K562 (cell line): ENCODE measurements at regions not wholly inside any gene's neighbourhood (a gene's known extent, or its start where the extent isn't known, plus 50 kb on each side); places are given as distances from the start of the nearest gene placed in this dataset.

Experiments used
- CREB5 ChIP-seq: fragments of 250-450 bp; sonication (Bioruptor Pico); IDR thresholded peaks from 2 replicates; pipeline ENCODE4 v1.5.0; 2020; ENCODE audit warnings: mild to moderate bottlenecking
- RAD21 ChIP-seq, 2 experiments: fragments of 250-450 bp in 1 of 2; fragments of 450-650 bp in 1 of 2; sonication (Bioruptor Pico) in 1 of 2; formaldehyde crosslinking in 1 of 2; IDR thresholded peaks in 1 of 2; conservative IDR thresholded peaks in 1 of 2; 2 replicates each; pipeline versions ENCODE4 v1.4.0 to v1.8.0; 2020 to 2022; ENCODE audit warnings: mild to moderate bottlenecking in 2 of 2, moderate library complexity in 1 of 2
- REST ChIP-seq, 2 experiments: fragments of 450-650 bp; formaldehyde crosslinking in 1 of 2; IDR thresholded peaks; 2 replicates each; pipeline versions ENCODE4 v1.4.0 to v1.6.1; 2014 to 2020; ENCODE audit warnings: mild to moderate bottlenecking in 2 of 2, borderline replicate concordance in 1 of 2, low read depth in 1 of 2
- ZNF384 ChIP-seq: IDR thresholded peaks from 2 replicates; pipeline ENCODE4 v1.6.1; 2012; ENCODE audit warnings: low read depth, low read length, improper control_type of control experiment
- TF ChIP-seq, protein P1 (sequence below): fragments of 450-650 bp; IDR thresholded peaks from 2 replicates; pipeline ENCODE4 v1.6.1; 2016; ENCODE audit warnings: mild to moderate bottlenecking
- TF ChIP-seq, protein P2 (sequence below): fragments of 450-650 bp; formaldehyde crosslinking; IDR thresholded peaks from 2 replicates; pipeline ENCODE4 v1.4.0; 2020; ENCODE audit warnings: mild to moderate bottlenecking, moderate library complexity

- TF ChIP-seq, protein P1, sequence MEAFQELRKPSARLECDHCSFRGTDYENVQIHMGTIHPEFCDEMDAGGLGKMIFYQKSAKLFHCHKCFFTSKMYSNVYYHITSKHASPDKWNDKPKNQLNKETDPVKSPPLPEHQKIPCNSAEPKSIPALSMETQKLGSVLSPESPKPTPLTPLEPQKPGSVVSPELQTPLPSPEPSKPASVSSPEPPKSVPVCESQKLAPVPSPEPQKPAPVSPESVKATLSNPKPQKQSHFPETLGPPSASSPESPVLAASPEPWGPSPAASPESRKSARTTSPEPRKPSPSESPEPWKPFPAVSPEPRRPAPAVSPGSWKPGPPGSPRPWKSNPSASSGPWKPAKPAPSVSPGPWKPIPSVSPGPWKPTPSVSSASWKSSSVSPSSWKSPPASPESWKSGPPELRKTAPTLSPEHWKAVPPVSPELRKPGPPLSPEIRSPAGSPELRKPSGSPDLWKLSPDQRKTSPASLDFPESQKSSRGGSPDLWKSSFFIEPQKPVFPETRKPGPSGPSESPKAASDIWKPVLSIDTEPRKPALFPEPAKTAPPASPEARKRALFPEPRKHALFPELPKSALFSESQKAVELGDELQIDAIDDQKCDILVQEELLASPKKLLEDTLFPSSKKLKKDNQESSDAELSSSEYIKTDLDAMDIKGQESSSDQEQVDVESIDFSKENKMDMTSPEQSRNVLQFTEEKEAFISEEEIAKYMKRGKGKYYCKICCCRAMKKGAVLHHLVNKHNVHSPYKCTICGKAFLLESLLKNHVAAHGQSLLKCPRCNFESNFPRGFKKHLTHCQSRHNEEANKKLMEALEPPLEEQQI = no peak
- no peak for TF ChIP-seq CREB5 (CRISPR knock-in tag)
- TF ChIP-seq, protein P2, sequence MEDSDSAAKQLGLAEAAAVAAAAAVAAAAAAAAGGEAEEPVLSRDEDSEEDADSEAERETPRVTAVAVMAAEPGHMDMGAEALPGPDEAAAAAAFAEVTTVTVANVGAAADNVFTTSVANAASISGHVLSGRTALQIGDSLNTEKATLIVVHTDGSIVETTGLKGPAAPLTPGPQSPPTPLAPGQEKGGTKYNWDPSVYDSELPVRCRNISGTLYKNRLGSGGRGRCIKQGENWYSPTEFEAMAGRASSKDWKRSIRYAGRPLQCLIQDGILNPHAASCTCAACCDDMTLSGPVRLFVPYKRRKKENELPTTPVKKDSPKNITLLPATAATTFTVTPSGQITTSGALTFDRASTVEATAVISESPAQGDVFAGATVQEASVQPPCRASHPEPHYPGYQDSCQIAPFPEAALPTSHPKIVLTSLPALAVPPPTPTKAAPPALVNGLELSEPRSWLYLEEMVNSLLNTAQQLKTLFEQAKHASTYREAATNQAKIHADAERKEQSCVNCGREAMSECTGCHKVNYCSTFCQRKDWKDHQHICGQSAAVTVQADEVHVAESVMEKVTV (CRISPR knock-in tag) = peak; percentile 54; the same call in 1 of the 2 replicates
- TF ChIP-seq RAD21 (CRISPR knock-in tag; conservative IDR thresholded peaks at IDR 0.05 in 1 of 2, IDR thresholded peaks at IDR 0.05 in 1 of 2) = peak; percentile 89 to 90
- 0 out of 2 replicates have a peak, but pooled peaks have one; percentile 32 for TF ChIP-seq ZNF384
- peak; percentile 41; the same call in 1 of the 2 replicates for TF ChIP-seq REST (IDR thresholded peaks at IDR 0.05; ENCODE audit: borderline replicate concordance)
- no peak for TF ChIP-seq REST (CRISPR knock-in tag; IDR thresholded peaks at IDR 0.05; ENCODE audit: low read depth)
- TF ChIP-seq, all 486 proteins: peak for 7
Observed at GRCh38 chr3:178966299-178967176, 105.1 kb downstream of the ZMAT3 start (continued).
